HG03354 (cell line): ENCODE measurements at regions not wholly inside any gene's neighbourhood (a gene's known extent, or its start where the extent isn't known, plus 50 kb on each side); places are given as distances from the start of the nearest gene placed in this dataset.

ENCODE experiments used
- ATAC-seq: cut with Tn5 transposase; IDR thresholded peaks from one replicate; pipeline ENCODE4 v1.9.1; 2021; ENCODE audit warnings: mild to moderate bottlenecking; ENCODE audit not compliant: unreplicated experiment, poor library complexity, severe bottlenecking

- ATAC-seq: peak; percentile 60
Observed at GRCh38 chr4:121277194-121278105, 103.4 kb downstream of the QRFPR start.

GRCh38 chr4:121273191-121273590 is 107.6 kb downstream of the QRFPR start:
- no peak for ATAC-seq

GRCh38 chr4:121272526-121272925 is 108.3 kb downstream of the QRFPR start:
- peak; percentile 79 for ATAC-seq

- no peak for ATAC-seq
Observed at GRCh38 chr4:121270389-121270788, 106.3 kb upstream of the TNIP3 start.

- ATAC-seq: no peak
Observed at GRCh38 chr4:121269001-121269400, 104.9 kb upstream of the TNIP3 start.

GRCh38 chr4:121266982-121267381 is 102.9 kb upstream of the TNIP3 start:
- ATAC-seq: no peak

- ATAC-seq: peak; percentile 7
Observed at GRCh38 chr4:121256887-121257466, 92.9 kb upstream of the TNIP3 start.

GRCh38 chr4:121255986-121256750 is 92.0 kb upstream of the TNIP3 start:
- ATAC-seq: peak; percentile 98

- ATAC-seq: no peak
Observed at GRCh38 chr4:121253961-121254360, 89.8 kb upstream of the TNIP3 start.

- peak; percentile 33 for ATAC-seq
Observed at GRCh38 chr4:121252224-121252806, 88.2 kb upstream of the TNIP3 start.

GRCh38 chr4:121248747-121249146 is 84.6 kb upstream of the TNIP3 start:
- ATAC-seq: no peak

GRCh38 chr4:121246698-121247097 is 82.6 kb upstream of the TNIP3 start:
- ATAC-seq: no peak

GRCh38 chr4:121243485-121243884 is 79.4 kb upstream of the TNIP3 start:
- ATAC-seq: no peak

- no peak for ATAC-seq
Observed at GRCh38 chr4:121242188-121242750, 78.1 kb upstream of the TNIP3 start.

- no peak for ATAC-seq
Observed at GRCh38 chr4:121239951-121240350, 75.8 kb upstream of the TNIP3 start.

GRCh38 chr4:121238461-121238860 is 74.3 kb upstream of the TNIP3 start:
- no peak for ATAC-seq

GRCh38 chr4:121237069-121237399 is 72.9 kb upstream of the TNIP3 start:
- no peak for ATAC-seq

- no peak for ATAC-seq
Observed at GRCh38 chr4:121236353-121237068, 72.4 kb upstream of the TNIP3 start.

- ATAC-seq: no peak
Observed at GRCh38 chr4:121233982-121234381, 69.9 kb upstream of the TNIP3 start.
